Right ventricle myocardium superior (tissue), 1 donor: ENCODE measurements at regions not wholly inside any gene's neighbourhood (a gene's known extent, or its start where the extent isn't known, plus 50 kb on each side); places are given as distances from the start of the nearest gene placed in this dataset.

ENCODE experiments used
- ATAC-seq: fragments of 200-7000 bp; cut with Tn5 transposase; one replicate; pipeline ENCODE4 v1.9.1; 2020; ENCODE audit warnings: mild to moderate bottlenecking; ENCODE audit not compliant: poor library complexity
- DNase-seq: peaks from one replicate; pipeline ENCODE4 v3.0.0-alpha.2; 2020
- intact Hi-C: fragments of 100-400 bp; cut with DNase I; formaldehyde crosslinking; loops from one replicate; pipeline ENCODE4 v1.11.2; 2022
- donor health status: DM: no; HTN: yes; CAD: no; lungs with severe emphysema.

DNA sequence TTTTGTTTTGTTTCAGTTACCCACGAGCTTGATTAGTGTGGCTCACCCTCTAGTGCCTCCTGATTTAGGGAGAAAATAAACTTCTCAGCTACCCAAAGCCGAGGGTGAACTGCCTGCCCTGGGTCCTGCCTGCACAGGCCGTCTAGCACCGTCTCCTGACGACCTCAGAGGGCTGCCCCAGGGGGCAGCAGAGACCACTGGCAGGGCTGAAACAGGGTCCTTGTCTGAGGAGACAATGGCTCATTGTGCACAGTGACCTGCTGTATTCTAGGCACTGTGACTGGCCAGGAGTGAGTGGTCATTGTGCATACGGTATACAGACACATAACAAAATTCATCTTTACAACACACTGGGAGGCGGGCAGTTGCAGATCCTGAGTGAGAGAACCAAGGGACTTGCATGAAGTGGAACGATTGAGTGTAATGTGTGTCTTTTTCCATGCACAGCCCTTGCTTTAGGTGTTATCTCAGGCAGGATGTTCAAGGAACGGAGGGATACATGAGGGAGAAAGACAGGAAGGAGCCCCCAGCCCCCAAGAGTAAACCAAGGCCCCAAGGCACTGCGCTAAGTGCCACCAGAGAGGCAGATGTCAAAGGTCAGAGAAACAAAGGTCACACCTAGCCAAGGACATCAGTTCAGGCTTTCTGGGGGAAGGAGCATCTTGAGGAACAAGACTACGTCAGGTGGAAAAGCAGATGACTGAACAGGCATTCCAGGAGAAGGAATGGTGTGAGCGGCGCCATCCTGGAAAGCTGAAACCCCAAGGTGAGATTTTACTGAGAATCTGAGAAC lies 421.3 kb downstream of the LPIN1 start:
- no peak for ATAC-seq
- no peak for DNase-seq
- intact Hi-C loops, result loop anchor here (10.0 kb wide), 1 partner anchor 547 kb away; the partner anchor contains the start of gene TRIB2

- DNase-seq (no peak), ATAC-seq (no peak)
- intact Hi-C loops, result loop anchor here (10.0 kb wide), 1 partner anchor 546 kb away; the partner anchor contains the start of gene TRIB2
Observed at GRCh38 chr2:12168354-12168753, 421.9 kb downstream of the LPIN1 start.

- intact Hi-C loops, result loop anchor here (10.0 kb wide), 1 partner anchor 546 kb away; the partner anchor contains the start of gene TRIB2
- ATAC-seq, result peak; percentile 81
- DNase-seq, result no peak
Observed at GRCh38 chr2:12168791-12169388, 422.5 kb downstream of the LPIN1 start.

GRCh38 chr2:12169721-12170120 lies 423.3 kb downstream of the LPIN1 start:
- no peak for DNase-seq
- intact Hi-C loops, result loop anchor here (10.0 kb wide), 1 partner anchor 545 kb away; the partner anchor contains the start of gene TRIB2
- peak; percentile 56 for ATAC-seq

GRCh38 chr2:12170121-12170520 lies 423.7 kb downstream of the LPIN1 start:
- intact Hi-C loops, result no loop called here
- peak; percentile 56 for ATAC-seq
- DNase-seq, result no peak

DNA sequence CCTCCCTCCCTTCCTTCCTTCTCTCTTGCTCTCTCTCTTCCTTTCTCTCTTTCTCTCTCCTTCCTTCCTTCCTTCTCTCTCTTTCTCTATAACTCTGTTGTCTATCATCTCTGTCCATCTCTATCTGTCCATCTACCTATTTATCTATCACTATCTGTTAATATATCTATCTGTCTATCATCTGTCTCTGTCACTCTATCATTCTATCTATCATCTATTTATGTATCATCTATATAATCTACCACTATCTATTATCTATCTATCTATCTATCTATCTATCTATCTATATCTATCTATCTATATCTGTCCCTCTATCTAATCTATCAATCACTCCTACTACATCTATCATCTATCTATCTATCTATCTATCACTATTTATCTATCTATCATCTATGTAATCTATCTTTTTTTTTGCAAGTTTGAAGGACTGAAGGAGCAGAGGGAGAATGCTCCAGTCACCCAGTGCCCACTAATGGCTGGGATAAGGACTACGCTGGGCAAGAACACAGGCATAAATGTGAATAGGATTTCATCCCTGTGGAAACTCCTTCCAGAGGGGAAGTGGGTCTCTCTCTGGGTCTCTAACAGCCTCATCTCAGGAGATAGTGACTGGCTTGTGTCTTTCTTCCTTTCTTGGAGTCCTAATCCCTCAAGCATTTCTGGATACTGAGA lies 427.0 kb downstream of the LPIN1 start:
- intact Hi-C loops, result no loop called here
- no peak for DNase-seq
- no peak for ATAC-seq

DNA sequence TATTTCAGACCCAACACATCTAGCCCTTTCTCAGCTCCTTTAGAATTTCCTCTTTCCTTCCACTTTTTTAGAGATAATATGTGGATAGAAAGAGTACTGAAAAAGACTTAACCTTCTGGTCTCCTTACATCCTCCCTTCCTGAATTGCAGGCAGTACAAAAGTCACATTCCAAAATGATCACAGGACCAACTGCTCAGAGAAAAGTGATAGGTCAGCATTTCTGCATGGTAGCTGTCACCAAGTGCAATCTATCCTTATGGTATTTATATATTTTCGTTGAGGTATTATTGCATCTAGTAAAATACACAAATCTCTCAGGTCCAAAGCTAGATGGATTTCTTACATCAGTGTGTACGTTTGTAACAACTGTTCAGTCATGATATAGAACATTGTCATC lies 427.5 kb downstream of the LPIN1 start:
- DNase-seq (no peak), ATAC-seq (no peak)
- intact Hi-C loops, result no loop called here

GRCh38 chr2:12175323-12175722 lies 428.9 kb downstream of the LPIN1 start:
- DNase-seq, result no peak
- intact Hi-C loops, result no loop called here
- ATAC-seq, result no peak

GRCh38 chr2:12176623-12177454 lies 430.4 kb downstream of the LPIN1 start:
- intact Hi-C loops, result no loop called here
- peak; percentile 66 for ATAC-seq
- DNase-seq, result peak; percentile 53

- intact Hi-C loops, result no loop called here
- peak; percentile 50 for DNase-seq
- peak; percentile 74 for ATAC-seq
Observed at GRCh38 chr2:12177455-12178288, 431.2 kb downstream of the LPIN1 start.

DNA sequence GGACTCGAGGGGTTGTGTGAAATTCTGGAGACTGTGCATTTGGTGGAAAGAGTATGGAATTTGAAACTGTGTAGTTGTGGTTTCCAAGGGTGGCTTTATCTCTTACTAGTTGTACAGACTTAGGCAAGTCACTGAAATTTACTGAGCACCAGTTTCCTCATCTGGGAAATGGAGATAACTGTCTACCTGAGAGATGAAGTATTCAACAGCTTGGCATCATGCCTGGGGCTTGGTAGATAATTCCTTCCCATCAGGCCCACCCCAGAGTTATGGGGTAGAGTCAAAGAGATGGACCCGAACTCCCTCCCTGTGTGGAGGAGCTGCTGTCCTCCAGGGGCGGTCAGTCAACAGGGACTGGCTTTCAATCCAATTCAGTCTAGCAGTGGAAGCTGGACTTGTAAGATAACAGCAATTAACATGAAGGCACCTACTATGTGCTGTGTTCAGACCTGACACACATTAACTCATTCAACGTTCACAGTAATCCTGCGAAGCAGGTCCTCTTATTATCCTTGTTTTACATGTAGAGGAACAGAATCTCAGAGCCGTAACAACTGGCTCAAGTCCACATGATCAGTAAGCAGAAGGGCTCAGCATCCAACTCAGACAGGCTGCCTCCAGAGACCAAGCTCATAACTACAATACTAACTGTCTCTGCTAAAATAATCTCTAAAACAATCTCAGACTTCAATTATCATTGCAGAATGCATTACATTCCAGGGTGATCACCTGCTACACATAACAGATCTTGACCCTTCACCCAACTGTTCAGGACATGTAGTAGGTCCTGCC lies 432.1 kb downstream of the LPIN1 start:
- intact Hi-C loops, result no loop called here
- DNase-seq, result no peak
- no peak for ATAC-seq

DNA sequence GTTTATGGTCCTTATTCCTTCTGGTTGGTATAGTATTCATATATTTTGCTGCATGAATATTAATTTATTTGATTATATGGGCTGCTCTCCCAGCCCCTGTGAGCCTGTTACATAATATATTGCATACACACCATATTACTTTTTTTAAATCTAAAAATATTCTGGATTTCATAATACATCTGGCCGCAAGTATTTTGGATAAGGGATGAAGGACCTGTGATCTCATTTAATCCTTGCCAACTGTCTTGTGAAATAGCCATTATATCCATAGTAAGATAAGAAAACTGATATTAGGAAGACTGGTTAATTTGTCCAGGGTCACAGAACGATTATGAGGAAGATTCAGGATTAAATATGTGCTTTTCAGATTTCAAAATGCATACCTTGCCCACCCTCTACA lies 433.6 kb downstream of the LPIN1 start:
- ATAC-seq (no peak), DNase-seq (no peak)
- intact Hi-C loops, result no loop called here

GRCh38 chr2:12183032-12183645 lies 436.7 kb downstream of the LPIN1 start:
- DNase-seq (no peak), ATAC-seq (no peak)
- intact Hi-C loops, result no loop called here

GRCh38 chr2:12192762-12193161 lies 446.3 kb downstream of the LPIN1 start:
- ATAC-seq (no peak), DNase-seq (no peak)
- intact Hi-C loops, result no loop called here

DNA sequence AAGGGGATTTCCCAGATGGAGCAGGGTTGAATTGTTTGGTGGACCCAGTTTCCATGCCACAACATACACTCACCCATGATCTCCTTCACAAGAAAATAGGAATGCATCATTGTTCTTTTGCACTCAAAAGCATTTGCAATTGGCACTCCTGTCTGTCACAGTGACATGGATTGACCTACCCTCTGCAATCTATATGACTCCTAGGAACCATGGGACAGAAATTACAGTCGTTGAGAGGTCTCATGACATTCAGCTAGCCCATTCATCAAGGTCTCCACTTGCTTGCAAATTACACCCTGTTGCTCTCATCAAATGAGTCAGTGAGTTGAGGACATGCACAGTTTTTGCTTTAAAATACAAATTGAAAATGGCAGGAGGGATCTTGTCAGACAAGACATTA lies 448.5 kb downstream of the LPIN1 start:
- no peak for ATAC-seq
- no peak for DNase-seq
- intact Hi-C loops, result no loop called here

DNA sequence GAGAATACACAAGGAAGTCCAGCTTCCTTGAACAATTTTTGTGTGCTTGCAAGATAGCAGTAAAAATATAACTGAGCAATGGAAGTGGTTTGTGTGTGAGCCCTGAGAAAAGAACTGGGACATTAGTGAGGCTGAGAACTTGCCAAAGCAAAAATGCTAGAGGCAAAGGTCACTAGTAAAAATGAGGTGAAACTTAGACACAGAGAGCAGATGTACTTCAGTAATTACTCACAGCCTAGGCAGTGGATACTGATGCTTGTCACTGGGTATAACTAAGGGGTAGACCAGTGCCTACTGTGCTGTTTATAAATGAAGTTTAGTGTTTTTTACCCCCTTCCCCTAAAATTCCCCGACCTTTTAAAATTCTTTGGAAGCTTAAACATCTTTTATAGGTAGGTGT lies 450.1 kb downstream of the LPIN1 start:
- DNase-seq (no peak), ATAC-seq (no peak)
- intact Hi-C loops, result no loop called here

DNA sequence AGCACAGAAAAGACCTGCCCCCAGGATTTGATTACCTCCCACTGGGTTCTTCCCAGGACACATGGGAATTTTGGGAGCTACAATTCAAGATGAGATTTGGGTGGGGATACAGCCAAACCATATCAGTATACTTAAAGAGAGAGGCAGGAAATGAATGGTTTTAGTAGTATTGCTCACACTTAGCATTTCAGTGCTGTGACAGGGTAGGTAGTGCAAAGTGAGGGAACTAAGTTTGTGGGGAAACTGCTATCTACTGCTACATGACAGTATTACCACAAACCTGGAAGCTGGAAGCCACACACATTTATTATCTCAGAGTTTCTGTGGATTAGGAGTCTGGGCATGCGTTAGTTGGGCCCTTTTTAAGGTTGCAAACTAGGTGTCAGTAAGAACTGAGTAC lies 450.7 kb downstream of the LPIN1 start:
- DNase-seq, result no peak
- intact Hi-C loops, result no loop called here
- ATAC-seq, result no peak
